ENCODE measurements at regions not wholly inside any gene's neighbourhood (a gene's known extent, or its start where the extent isn't known, plus 50 kb on each side); places are given as distances from the start of the nearest gene placed in this dataset.

- no peaks in the 10 kb centered on the region for H3K4me1 ChIP-seq
- no peak for TF ChIP-seq CTCF (IDR thresholded peaks at IDR 0.05)
- TF ChIP-seq POLR2A (IDR thresholded peaks at IDR 0.05): no peak
- H3K9me3 ChIP-seq: no peaks in the 10 kb centered on the region
- H3K27ac ChIP-seq: peak overlapping the region in 1 of 4 donors; percentile 3
- no peaks in the 10 kb centered on the region for H3K36me3 ChIP-seq
- no peaks in the 10 kb centered on the region for H3K27me3 ChIP-seq
- no peak for DNase-seq
- no peak overlapping the region for H3K4me3 ChIP-seq
Observed at GRCh38 chr6:141846639-141847038, 286.1 kb upstream of the GJE1 start.

GRCh38 chr6:141843178-141843834 lies 289.4 kb upstream of the GJE1 start:
- Histone ChIP-seq H3K4me3 (no peak overlapping the region), H3K27ac (no peak overlapping the region), H3K36me3 (no peaks in the 10 kb centered on the region), H3K27me3 (no peaks in the 10 kb centered on the region), H3K4me1 (no peaks in the 10 kb centered on the region), H3K9me3 (no peaks in the 10 kb centered on the region)
- TF ChIP-seq POLR2A (IDR thresholded peaks at IDR 0.05) (no peak), CTCF (IDR thresholded peaks at IDR 0.05) (no peak)
- DNase-seq: no peak

GRCh38 chr6:141833001-141833655 lies 299.6 kb upstream of the GJE1 start:
- H3K27me3 ChIP-seq: no peaks in the 10 kb centered on the region
- no peak overlapping the region for H3K4me3 ChIP-seq
- no peaks in the 10 kb centered on the region for H3K9me3 ChIP-seq
- H3K36me3 ChIP-seq: no peaks in the 10 kb centered on the region
- TF ChIP-seq CTCF (IDR thresholded peaks at IDR 0.05): no peak
- TF ChIP-seq POLR2A (IDR thresholded peaks at IDR 0.05): no peak
- no peak for DNase-seq
- H3K4me1 ChIP-seq: no peaks in the 10 kb centered on the region
- no peak overlapping the region for H3K27ac ChIP-seq

- no peak overlapping the region for H3K27ac ChIP-seq
- no peaks in the 10 kb centered on the region for H3K36me3 ChIP-seq
- TF ChIP-seq POLR2A (IDR thresholded peaks at IDR 0.05) (no peak), CTCF (IDR thresholded peaks at IDR 0.05) (no peak)
- no peak overlapping the region for H3K4me3 ChIP-seq
- DNase-seq: no peak
- H3K4me1 ChIP-seq: no peaks in the 10 kb centered on the region
- H3K9me3 ChIP-seq: no peaks in the 10 kb centered on the region
- no peaks in the 10 kb centered on the region for H3K27me3 ChIP-seq
Observed at GRCh38 chr6:141830530-141830929, 302.2 kb upstream of the GJE1 start.

GRCh38 chr6:141829566-141830360 lies 303.0 kb upstream of the GJE1 start:
- no peaks in the 10 kb centered on the region for H3K27me3 ChIP-seq
- no peak for TF ChIP-seq CTCF (IDR thresholded peaks at IDR 0.05)
- TF ChIP-seq POLR2A (IDR thresholded peaks at IDR 0.05): no peak
- no peak for DNase-seq
- H3K4me1 ChIP-seq: no peaks in the 10 kb centered on the region
- no peak overlapping the region for H3K4me3 ChIP-seq
- H3K36me3 ChIP-seq: no peaks in the 10 kb centered on the region
- H3K9me3 ChIP-seq: no peaks in the 10 kb centered on the region
- no peak overlapping the region for H3K27ac ChIP-seq

Data from Peyer's patch (tissue), 4 donors.